ENCODE measurements at regions not wholly inside any gene's neighbourhood (a gene's known extent, or its start where the extent isn't known, plus 50 kb on each side); places are given as distances from the start of the nearest gene placed in this dataset.
"Not testable (repeated sequence)": the region's sequence is repeated elsewhere in the genome, so short reads cannot be mapped to it uniquely, and the experiment has no call there.

DNA sequence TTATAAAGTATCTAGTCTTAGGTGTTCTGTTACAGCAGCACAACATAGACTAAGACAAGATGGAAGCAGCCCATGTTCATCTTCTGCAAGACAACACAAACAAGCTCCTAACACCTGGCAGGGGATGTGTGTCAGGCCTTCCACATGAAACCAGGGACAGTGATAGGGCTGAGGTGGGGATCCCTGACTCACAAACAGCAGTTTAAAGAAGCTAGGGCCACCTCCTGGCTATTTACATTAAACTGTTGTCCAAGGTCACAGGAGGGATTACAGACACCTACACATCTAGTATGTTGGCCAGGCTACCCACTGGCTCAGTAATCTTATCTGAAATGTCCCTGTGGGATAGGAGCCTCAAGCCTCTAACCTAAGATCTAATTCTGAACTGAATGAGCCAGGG is 211.3 kb downstream of the MINAR1 start:
- no peak overlapping the region for H3K9ac ChIP-seq (ENCODE audit: low read depth in 2 of 2, low read length in 2 of 2)
- H3K36me3 ChIP-seq = no peaks in the 10 kb centered on the region
- no peak overlapping the region for H3K27ac ChIP-seq
- H3K4me3 ChIP-seq = no peak overlapping the region
- H3K4me1 ChIP-seq = no peaks in the 10 kb centered on the region
- intact Hi-C loops (cut with DNase I) = no loop called here
- DNase-seq = no peak
- no peaks in the 10 kb centered on the region for H3K27me3 ChIP-seq
- TF ChIP-seq, protein P1, sequence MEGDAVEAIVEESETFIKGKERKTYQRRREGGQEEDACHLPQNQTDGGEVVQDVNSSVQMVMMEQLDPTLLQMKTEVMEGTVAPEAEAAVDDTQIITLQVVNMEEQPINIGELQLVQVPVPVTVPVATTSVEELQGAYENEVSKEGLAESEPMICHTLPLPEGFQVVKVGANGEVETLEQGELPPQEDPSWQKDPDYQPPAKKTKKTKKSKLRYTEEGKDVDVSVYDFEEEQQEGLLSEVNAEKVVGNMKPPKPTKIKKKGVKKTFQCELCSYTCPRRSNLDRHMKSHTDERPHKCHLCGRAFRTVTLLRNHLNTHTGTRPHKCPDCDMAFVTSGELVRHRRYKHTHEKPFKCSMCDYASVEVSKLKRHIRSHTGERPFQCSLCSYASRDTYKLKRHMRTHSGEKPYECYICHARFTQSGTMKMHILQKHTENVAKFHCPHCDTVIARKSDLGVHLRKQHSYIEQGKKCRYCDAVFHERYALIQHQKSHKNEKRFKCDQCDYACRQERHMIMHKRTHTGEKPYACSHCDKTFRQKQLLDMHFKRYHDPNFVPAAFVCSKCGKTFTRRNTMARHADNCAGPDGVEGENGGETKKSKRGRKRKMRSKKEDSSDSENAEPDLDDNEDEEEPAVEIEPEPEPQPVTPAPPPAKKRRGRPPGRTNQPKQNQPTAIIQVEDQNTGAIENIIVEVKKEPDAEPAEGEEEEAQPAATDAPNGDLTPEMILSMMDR (IDR thresholded peaks at IDR 0.05) = no peak
- no peaks in the 10 kb centered on the region for H3K9me3 ChIP-seq

DNA sequence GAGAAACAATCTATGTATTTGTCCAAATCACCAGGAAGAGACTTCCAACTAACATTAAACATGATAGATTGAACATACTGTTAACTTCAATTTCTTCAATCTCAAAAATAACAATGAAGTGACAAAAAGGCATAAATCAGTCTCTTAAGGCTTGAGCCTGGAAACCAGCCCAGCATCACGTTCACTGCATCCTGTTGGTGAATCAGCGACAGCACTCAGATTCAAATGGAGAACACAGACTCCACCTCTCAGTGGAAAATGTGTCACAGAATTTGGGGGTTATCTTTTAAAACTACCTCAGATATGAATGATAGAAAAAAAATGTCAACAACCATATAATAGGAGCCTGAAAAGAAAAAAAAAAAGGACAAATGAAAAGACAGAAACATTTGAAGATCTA is 212.0 kb downstream of the MINAR1 start:
- Histone ChIP-seq H3K4me1 (no peaks in the 10 kb centered on the region), H3K9ac (ENCODE audit: low read depth in 2 of 2, low read length in 2 of 2) (no peak overlapping the region), H3K27ac (no peak overlapping the region), H3K9me3 (no peaks in the 10 kb centered on the region), H3K36me3 (no peaks in the 10 kb centered on the region), H3K27me3 (no peaks in the 10 kb centered on the region), H3K4me3 (no peak overlapping the region)
- no peak for DNase-seq
- TF ChIP-seq, protein P1 (IDR thresholded peaks at IDR 0.05) = no peak
- intact Hi-C loops (cut with DNase I) = no loop called here

DNA sequence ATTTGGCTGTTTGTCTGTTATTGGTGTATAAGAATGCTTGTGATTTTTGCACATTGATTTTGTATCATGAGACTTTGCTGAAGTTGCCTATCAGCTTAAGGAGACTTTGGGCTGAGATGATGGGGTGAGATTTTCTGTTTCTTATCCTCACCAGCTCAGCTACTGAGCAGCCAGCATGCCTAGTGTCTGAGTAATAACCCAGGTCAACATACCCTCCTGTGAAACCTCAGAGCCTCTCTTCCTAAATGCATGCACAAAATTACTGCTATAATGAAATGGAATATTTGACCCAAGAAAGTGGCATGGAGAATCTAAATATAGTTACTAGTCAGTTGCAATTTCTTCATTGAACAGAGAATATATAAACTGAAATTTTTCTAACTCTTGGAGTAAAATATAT is 220.8 kb downstream of the MINAR1 start:
- intact Hi-C loops (cut with DNase I); H3K9ac ChIP-seq (ENCODE audit: low read depth in 2 of 2, low read length in 2 of 2); H3K27me3 ChIP-seq; H3K36me3 ChIP-seq; H3K27ac ChIP-seq; H3K4me1 ChIP-seq; H3K9me3 ChIP-seq; DNase-seq; H3K4me3 ChIP-seq: not testable (repeated sequence)

DNA sequence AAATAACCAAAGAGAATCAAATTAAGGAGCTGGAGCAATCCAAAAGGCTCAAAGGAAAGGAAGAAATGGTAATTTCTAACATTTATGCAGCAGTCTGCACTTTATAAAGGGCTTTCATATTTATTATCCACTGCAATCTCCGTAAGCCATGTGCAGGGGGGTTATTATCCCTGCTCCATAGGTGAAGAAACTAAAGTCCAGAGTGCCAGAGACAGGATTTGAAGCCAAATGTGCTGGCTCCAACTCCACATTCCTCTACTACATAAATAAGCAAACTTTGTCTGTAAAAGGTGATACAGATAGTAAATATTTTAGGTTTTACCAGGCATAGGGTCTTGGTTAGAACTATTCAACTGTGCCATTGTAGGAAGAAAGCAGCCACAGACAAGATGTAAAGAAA is 221.4 kb downstream of the MINAR1 start:
- intact Hi-C loops (cut with DNase I) = no loop called here
- TF ChIP-seq, protein P1 (IDR thresholded peaks at IDR 0.05) = no peak
- Histone ChIP-seq H3K27me3 (no peaks in the 10 kb centered on the region), H3K4me3 (no peak overlapping the region), H3K36me3 (no peaks in the 10 kb centered on the region), H3K9ac (ENCODE audit: low read depth in 2 of 2, low read length in 2 of 2) (no peak overlapping the region), H3K27ac (no peak overlapping the region), H3K9me3 (no peaks in the 10 kb centered on the region), H3K4me1 (no peaks in the 10 kb centered on the region)
- no peak for DNase-seq

DNA sequence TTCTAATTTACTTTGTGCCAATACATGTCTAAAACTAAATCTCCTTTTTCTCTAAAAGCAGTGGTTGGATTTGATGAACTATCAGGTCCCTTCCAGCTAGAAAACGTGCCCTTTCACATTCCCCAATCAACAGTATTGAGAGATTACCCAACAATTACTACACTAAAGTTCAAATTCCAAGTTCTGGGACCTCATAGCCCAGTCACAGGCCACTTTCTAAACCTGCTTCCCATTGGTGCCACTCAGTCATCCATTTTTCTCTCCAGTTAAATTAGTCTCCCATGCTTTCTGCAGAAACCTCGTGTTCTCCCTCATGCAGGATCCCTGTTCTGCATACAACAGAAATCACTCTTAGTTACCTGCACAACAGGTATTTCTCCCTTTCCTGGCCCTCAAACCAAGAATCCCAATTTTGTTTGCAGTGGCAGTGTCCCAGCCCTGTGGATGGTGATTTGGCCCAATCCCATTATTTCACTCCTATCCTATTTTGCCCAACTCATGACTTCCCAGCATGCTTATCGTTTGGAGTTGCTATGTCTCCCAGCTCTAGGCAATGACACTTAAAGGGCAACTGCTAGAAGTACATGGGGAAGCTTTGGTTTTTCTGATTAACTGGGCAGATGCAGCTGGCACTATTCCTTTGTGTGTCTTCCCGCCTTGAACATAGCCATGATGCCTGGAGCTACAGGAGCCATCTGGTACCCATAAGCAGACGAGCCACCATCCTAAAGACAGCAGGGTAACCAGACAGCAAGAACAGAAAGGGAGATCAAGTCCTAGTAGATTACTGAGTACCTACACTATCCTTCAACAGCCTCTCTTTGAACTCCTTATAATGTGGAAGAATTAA is 224.2 kb downstream of the MINAR1 start:
- Histone ChIP-seq H3K9me3 (no peaks in the 10 kb centered on the region), H3K27me3 (no peaks in the 10 kb centered on the region), H3K4me1 (no peaks in the 10 kb centered on the region), H3K9ac (ENCODE audit: low read depth in 2 of 2, low read length in 2 of 2) (no peak overlapping the region), H3K27ac (no peak overlapping the region), H3K4me3 (no peak overlapping the region), H3K36me3 (no peaks in the 10 kb centered on the region)
- TF ChIP-seq, protein P1 (IDR thresholded peaks at IDR 0.05) = no peak
- intact Hi-C loops (cut with DNase I) = no loop called here
- no peak for DNase-seq

DNA sequence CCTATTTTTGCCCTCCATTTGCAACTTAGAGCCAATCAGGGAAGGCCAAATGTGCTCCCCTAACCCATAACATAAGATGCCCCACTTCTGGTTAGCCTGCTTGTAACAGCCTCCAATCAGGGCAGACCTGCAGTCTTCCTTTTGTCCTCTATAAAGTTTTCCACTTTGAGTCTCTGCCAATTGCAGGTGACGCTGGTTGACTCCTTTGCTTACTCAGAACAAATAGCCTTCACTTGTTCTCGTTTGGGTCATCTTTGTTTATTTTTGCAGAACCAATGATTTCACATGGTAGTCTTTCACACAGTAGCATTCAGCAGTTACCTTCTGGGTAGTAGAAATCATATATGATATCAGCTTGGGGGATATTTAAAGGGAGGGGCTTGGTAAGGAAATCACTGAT is 225.6 kb downstream of the MINAR1 start:
- no peak for DNase-seq
- intact Hi-C loops (cut with DNase I) = no loop called here
- no peak overlapping the region for H3K27ac ChIP-seq
- H3K27me3 ChIP-seq = no peaks in the 10 kb centered on the region
- H3K4me1 ChIP-seq = no peaks in the 10 kb centered on the region
- H3K4me3 ChIP-seq = no peak overlapping the region
- TF ChIP-seq, protein P1 (IDR thresholded peaks at IDR 0.05) = no peak
- H3K9me3 ChIP-seq = no peaks in the 10 kb centered on the region
- H3K36me3 ChIP-seq = no peaks in the 10 kb centered on the region
- H3K9ac ChIP-seq (ENCODE audit: low read depth in 2 of 2, low read length in 2 of 2) = no peak overlapping the region

Data from colonic mucosa (tissue), 4 donors.